ENCODE measurements at regions not wholly inside any gene's neighbourhood (a gene's known extent, or its start where the extent isn't known, plus 50 kb on each side); places are given as distances from the start of the nearest gene placed in this dataset.
A peak's percentile ranks its signal among the peaks of the same experiment; 100 is the strongest.

DNA sequence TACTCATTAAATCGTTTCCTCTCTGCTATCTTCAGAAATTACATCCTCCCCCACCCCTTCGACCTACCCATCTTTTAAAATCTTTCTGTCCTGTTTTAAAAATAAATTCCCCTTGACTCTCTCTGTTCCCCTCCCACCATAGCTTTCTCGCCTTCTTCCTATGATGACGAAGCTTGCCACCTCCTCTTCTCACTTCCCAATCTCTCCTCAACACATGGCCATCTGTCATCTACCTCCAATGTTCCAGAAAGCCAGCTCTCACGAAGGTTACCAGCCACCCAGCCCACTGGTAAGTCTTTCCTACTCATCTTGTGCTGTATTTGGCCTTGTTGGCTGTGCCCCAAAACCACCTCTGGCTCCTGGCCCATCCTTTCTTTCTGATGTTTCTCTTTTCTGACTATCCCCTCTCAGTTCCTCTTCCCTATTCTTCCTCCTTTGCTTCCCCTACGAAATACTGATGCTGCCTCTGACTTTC is 346.3 kb downstream of the ENC1 start (continued):
- TF ChIP-seq HDGF (IDR thresholded peaks at IDR 0.05) (0 out of 2 replicates have a peak, but pooled peaks have one; percentile 54), NBN (IDR thresholded peaks at IDR 0.05) (peak; percentile 55; the same call in 1 of the 2 replicates), FOXK2 (IDR thresholded peaks at IDR 0.05) (no peak), MYC (IDR thresholded peaks at IDR 0.05; ENCODE audit: insufficient read depth, insufficient read length, insufficient replicate concordance, low read length, severe bottlenecking) (no peak), SUPT20H (IDR thresholded peaks at IDR 0.05; ENCODE audit: borderline replicate concordance, control insufficient read depth, low read depth, low read length) (no peak)

DNA sequence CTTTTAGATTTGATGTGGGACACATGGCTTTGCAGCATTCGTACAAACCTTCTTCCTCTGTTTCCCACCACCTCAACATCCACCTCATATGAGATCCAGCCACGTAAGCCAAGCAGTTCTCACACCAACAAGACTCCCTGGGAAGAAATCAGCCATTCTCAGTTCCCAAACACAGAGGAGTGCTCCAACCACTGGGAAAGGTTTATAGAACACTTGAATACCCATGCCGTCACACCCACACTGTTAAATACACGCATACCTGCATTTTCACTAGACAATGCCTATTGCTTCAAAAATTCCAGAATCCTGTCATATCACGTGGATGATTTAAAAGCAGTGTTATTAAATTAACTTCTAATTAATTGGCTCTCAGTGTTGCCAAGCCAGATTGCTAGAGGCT is 347.3 kb downstream of the ENC1 start:
- in situ Hi-C loops (cut with MboI), result no loop called here

More for the DNA sequence above, 347.3 kb downstream of the ENC1 start:
- H3K9me3 ChIP-seq (replicated peaks; ENCODE audit: control insufficient read depth, insufficient read depth, low read length), result no peaks in the 10 kb centered on the region
- H3K4me2 ChIP-seq (ENCODE audit: control insufficient read depth, insufficient read depth), result peak overlapping the region; percentile 36; the same call in 1 of the 2 replicates
- ChIA-PET RAD21 (ENCODE audit: unreplicated experiment) (no interaction called here), POLR2A (no interaction called here), CTCF (interaction anchor here (0.7 to 0.9 kb wide), 3 partner anchors 81 to 354 kb away, joined by 3 read pairs; no protein-coding TSS in a partner anchor), SMC1A (ENCODE audit: uncharacterized antibody, unreplicated experiment) (interaction anchor here (1.4 kb wide), 1 partner anchor 198 kb away, joined by 3 read pairs; no protein-coding TSS in a partner anchor)
- intact Hi-C loops (cut with micrococcal nuclease; ENCODE audit: unreplicated experiment), result loop anchor here (10.0 kb wide), 1 partner anchor 352 kb away; the partner anchor contains the start of gene ENC1
- no TSS peak for BruUV-seq (replicated peaks)
- no peak overlapping the region for H3K27ac ChIP-seq (ENCODE audit: control insufficient read depth, insufficient read depth)
- 36% methylated on average over 5 of the region's 5 CpGs for WGBS (ENCODE audit: insufficient coverage, insufficient replicate concordance, low lambda C conversion rate, missing lambda C conversion rate)
- ATAC-seq (no peak), FAIRE-seq (no peak), DNase-seq (ENCODE audit: low read depth, low spot score) (no peak)
- no peaks in the 10 kb centered on the region for H3K79me2 ChIP-seq (ENCODE audit: control insufficient read depth, insufficient read depth, low read length)
- H3K4me3 ChIP-seq, result no peak overlapping the region
- H2AFZ ChIP-seq (ENCODE audit: control insufficient read depth, low read depth, low read length), result no peak overlapping the region
- no peak overlapping the region for H3K9ac ChIP-seq (ENCODE audit: control insufficient read depth, insufficient read depth, low read length)
- H3K36me3 ChIP-seq (ENCODE audit: control insufficient read depth in 2 of 2, insufficient read depth in 2 of 2, low read length in 1 of 2), result no peaks in the 10 kb centered on the region
- H4K20me1 ChIP-seq (ENCODE audit: control insufficient read depth, insufficient read depth), result no peaks in the 10 kb centered on the region
- peaks cover 13% of the 10 kb centered on the region for H3K4me1 ChIP-seq (ENCODE audit: control insufficient read depth, insufficient read depth, low read length)
- TF ChIP-seq DPF2 (IDR thresholded peaks at IDR 0.05) (no peak), IRF4 (IDR thresholded peaks at IDR 0.05; ENCODE audit: low read depth, low read length) (no peak), RB1 (IDR thresholded peaks at IDR 0.05; ENCODE audit: borderline replicate concordance) (no peak), EED (IDR thresholded peaks at IDR 0.05; ENCODE audit: low read depth) (no peak), MYB (IDR thresholded peaks at IDR 0.05; ENCODE audit: borderline replicate concordance, low read depth, low read length) (no peak), ZNF217 (IDR thresholded peaks at IDR 0.05) (no peak)
- TF ChIP-seq, protein P1, sequence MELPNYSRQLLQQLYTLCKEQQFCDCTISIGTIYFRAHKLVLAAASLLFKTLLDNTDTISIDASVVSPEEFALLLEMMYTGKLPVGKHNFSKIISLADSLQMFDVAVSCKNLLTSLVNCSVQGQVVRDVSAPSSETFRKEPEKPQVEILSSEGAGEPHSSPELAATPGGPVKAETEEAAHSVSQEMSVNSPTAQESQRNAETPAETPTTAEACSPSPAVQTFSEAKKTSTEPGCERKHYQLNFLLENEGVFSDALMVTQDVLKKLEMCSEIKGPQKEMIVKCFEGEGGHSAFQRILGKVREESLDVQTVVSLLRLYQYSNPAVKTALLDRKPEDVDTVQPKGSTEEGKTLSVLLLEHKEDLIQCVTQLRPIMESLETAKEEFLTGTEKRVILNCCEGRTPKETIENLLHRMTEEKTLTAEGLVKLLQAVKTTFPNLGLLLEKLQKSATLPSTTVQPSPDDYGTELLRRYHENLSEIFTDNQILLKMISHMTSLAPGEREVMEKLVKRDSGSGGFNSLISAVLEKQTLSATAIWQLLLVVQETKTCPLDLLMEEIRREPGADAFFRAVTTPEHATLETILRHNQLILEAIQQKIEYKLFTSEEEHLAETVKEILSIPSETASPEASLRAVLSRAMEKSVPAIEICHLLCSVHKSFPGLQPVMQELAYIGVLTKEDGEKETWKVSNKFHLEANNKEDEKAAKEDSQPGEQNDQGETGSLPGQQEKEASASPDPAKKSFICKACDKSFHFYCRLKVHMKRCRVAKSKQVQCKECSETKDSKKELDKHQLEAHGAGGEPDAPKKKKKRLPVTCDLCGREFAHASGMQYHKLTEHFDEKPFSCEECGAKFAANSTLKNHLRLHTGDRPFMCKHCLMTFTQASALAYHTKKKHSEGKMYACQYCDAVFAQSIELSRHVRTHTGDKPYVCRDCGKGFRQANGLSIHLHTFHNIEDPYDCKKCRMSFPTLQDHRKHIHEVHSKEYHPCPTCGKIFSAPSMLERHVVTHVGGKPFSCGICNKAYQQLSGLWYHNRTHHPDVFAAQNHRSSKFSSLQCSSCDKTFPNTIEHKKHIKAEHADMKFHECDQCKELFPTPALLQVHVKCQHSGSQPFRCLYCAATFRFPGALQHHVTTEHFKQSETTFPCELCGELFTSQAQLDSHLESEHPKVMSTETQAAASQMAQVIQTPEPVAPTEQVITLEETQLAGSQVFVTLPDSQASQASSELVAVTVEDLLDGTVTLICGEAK (IDR thresholded peaks at IDR 0.05; ENCODE audit: borderline replicate concordance), result no peak
- H3K27me3 ChIP-seq (replicated peaks in 1 of 2; ENCODE audit: control insufficient read depth in 2 of 2, insufficient read depth in 2 of 2, low read length in 1 of 2), result no peaks in the 10 kb centered on the region
